Stimulated activated naive CD8-positive, alpha-beta T cell treated with anti-CD3 and anti-CD28 coated beads, Interleukin-15, amount 100 ng/mL, for 72 hours (primary cell): ENCODE measurements at regions not wholly inside any gene's neighbourhood (a gene's known extent, or its start where the extent isn't known, plus 50 kb on each side); places are given as distances from the start of the nearest gene placed in this dataset.
"Not testable (repeated sequence)": the region's sequence is repeated elsewhere in the genome, so short reads cannot be mapped to it uniquely, and the experiment has no call there.

Experiments
- ATAC-seq: fragments of 150-1000 bp; cut with Tn5 transposase; 2 replicates; pipeline ENCODE4 v1.10.0; 2021; ENCODE audit warnings: mild to moderate bottlenecking, moderate library complexity
- DNase-seq, 2 donors: peaks; one replicate each; pipeline ENCODE4 v3.0.0; 2021 to 2022
- H3K27ac Mint-ChIP-seq, 2 donors: one replicate each; pipeline ENCODE4 v1.8.0; 2022; ENCODE audit warnings: mild to moderate bottlenecking in 2 of 2, mixed read lengths in 2 of 2, moderate library complexity in 2 of 2
- H3K27me3 Mint-ChIP-seq: one replicate; pipeline ENCODE4 v1.8.0; 2022; ENCODE audit warnings: mixed read lengths
- H3K4me1 Mint-ChIP-seq: one replicate; pipeline ENCODE4 v1.8.0; 2022; ENCODE audit warnings: mild to moderate bottlenecking, mixed read lengths
- H3K4me3 Mint-ChIP-seq, 2 donors: one replicate each; pipeline ENCODE4 v1.8.0; 2022; ENCODE audit warnings: mild to moderate bottlenecking in 2 of 2, mixed read lengths in 2 of 2, moderate library complexity in 1 of 2
- H3K9me3 Mint-ChIP-seq, 2 donors: one replicate each; pipeline ENCODE4 v1.8.0; 2022; ENCODE audit warnings: mixed read lengths in 2 of 2

DNA sequence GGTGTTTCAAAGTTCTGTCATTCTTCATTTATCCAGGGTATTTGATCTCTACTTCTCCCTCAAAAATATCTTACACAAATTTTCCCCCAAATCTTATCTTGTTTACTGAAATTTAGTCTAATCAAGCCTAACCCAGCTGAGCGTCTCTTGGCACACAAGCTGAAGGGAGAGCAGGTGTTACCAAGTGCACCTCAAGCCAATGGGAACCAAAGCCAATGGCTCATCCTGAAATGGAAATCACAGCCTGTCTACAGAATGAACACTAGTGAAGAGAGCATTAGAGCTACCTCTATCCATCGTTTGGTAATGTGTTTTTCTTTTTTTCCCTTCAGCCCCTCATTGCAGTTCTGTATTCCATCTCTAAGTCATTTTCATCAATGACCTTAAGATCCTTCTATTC lies 1350.8 kb downstream of the OLFM4 start:
- H3K4me1 Mint-ChIP-seq = no peaks in the 10 kb centered on the region
- DNase-seq (no peak), ATAC-seq (no peak)
- H3K27me3 Mint-ChIP-seq = no peaks in the 10 kb centered on the region
- no peak overlapping the region for H3K4me3 Mint-ChIP-seq
- peaks cover 13 to 34% of the 10 kb centered on the region in 2 donors for H3K9me3 Mint-ChIP-seq
- H3K27ac Mint-ChIP-seq = no peak overlapping the region

DNA sequence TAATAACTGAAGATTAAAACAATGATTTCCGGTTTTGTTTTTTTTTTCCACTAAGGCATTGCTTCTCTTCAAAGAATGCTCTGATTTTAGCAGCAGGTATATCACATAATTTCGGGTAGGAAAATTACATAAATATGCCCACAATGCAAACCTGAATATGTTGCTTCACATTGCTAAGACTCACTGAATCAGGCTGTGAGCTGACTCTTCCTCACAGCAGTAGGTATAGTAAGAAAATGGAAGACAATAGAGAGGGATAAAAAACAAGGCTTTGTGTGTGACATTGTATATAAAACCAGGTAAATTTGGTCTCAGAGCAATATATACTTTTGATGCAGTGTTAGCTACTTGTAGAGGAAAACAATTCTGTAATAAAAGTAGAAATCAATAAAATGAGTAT lies 1355.0 kb downstream of the OLFM4 start:
- Mint-ChIP-seq H3K4me1 (no peaks in the 10 kb centered on the region), H3K4me3 (no peak overlapping the region), H3K27ac (no peak overlapping the region), H3K27me3 (no peaks in the 10 kb centered on the region), H3K9me3 (peaks cover 15 to 19% of the 10 kb centered on the region in 2 donors)
- no peak for ATAC-seq
- no peak for DNase-seq

DNA sequence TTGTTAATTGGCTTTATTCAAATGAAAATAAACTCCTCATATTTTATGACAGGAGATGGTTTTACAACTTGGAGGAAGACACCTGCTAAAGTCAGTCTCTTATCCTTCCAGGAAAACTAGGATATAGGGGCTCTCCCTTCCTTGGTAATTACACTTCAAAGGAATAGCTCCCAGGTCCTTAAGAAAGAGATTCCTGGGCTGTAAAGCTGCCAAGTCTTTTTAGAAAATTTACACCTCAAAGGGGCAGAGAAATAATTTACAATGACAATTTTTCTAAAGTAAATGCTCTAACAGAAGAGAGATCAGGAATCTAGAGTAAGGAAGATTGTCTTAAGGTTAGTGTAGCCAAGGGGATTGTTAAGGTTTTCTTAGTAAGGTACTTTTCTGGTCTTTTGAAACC lies 1359.0 kb downstream of the OLFM4 start:
- DNase-seq (no peak), ATAC-seq (no peak)
- Mint-ChIP-seq H3K4me3 (no peak overlapping the region), H3K27ac (no peak overlapping the region), H3K27me3 (no peaks in the 10 kb centered on the region), H3K9me3 (peaks cover 5 to 21% of the 10 kb centered on the region in 2 donors), H3K4me1 (no peaks in the 10 kb centered on the region)

DNA sequence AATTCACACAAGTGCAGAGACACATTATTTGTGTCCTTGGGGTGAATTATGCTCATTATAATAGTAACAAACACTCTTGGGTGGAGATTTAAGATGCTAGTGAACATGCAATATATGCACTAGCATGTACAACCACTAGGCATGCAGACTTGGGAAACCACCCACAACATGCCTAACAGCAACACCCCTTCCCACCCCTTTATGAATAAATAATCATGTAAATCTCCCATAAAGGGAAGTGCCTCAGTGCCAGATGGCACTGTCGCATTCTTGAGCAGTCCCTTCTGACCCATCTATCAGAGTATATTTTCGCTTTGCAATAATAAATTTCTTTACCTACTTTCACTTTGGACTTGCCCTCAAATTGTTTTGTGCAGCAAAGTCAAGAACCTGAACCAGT lies 1362.2 kb downstream of the OLFM4 start:
- no peak overlapping the region for H3K27ac Mint-ChIP-seq
- ATAC-seq (no peak), DNase-seq (no peak)
- no peaks in the 10 kb centered on the region for H3K27me3 Mint-ChIP-seq
- H3K4me3 Mint-ChIP-seq = no peak overlapping the region
- no peaks in the 10 kb centered on the region for H3K4me1 Mint-ChIP-seq
- H3K9me3 Mint-ChIP-seq = peaks cover 9 to 13% of the 10 kb centered on the region in 2 donors

DNA sequence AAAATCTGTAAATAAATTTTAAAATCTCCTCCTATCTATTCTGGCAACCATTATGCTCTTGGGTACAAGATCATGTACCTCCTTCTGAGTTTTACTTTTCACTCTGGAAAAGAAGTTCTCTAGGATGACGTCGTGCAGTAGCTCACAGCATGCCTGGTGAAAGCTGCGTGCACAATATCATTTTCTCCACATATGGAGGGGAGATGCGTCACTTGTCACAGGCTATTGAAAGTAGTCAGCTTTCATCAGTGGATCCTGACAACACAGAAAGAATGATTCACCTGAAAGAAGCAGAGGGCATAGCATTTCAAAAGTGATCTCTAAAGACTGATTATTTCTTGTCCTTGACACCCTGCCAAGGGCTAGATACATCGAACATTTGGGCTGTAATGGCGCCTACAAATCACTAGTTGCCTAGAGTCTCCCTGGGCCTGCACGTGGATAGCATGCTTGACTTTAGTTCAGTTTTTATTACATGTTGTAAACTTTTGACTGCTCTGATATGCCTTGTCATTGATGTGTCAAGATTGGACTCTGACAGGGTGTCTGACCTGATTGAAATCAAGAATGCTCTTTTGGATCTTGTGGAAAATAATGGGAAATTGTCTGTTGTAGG lies 1365.6 kb downstream of the OLFM4 start:
- no peak overlapping the region for H3K27ac Mint-ChIP-seq
- H3K4me1 Mint-ChIP-seq = no peaks in the 10 kb centered on the region
- no peak overlapping the region for H3K4me3 Mint-ChIP-seq
- DNase-seq (no peak), ATAC-seq (no peak)
- no peaks in the 10 kb centered on the region for H3K27me3 Mint-ChIP-seq
- H3K9me3 Mint-ChIP-seq = peaks cover 7 to 15% of the 10 kb centered on the region in 2 donors

DNA sequence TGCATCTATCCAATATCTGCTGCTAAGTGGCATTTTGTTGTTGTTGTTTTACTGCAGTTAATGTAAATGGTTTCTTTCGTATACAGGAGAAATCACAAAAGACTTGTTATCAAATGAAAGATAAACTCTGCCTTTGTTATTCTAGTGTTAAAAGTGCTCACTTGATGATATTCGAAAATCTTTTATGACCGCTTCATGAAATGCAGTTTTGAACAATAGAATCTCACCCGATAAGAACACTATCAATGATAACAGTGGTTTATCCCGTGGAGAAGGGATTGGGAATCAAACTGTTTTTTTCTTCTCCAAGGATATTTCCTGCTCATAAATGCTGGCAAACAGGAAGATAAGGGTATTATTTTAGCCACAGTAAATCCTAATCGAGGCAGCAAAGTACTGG lies 1366.3 kb downstream of the OLFM4 start:
- Mint-ChIP-seq H3K27me3 (no peaks in the 10 kb centered on the region), H3K27ac (no peak overlapping the region), H3K9me3 (peaks cover 5 to 18% of the 10 kb centered on the region in 2 donors), H3K4me1 (no peaks in the 10 kb centered on the region), H3K4me3 (no peak overlapping the region)
- DNase-seq = no peak
- ATAC-seq = no peak

DNA sequence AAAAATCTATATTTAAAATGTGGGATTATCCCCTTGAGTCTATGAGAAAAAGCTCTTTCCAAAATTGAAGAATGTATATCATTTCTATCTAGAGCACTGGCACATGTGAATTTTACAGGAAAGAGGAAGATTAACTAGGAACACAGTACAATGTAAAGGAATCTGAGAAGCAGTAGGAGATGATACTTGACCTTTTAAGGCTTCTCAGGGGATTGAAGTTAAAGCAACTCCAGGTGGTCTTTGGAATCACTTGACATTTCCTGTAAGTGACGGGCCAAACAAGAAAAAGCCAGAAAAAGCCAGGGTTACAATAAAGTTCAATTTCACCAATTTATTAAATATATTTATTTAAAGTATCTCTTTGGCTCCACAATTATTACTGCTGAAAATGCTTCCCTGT lies 1373.9 kb downstream of the OLFM4 start:
- no peak for ATAC-seq
- DNase-seq = no peak
- Mint-ChIP-seq H3K9me3 (peaks cover 0 to 24% of the 10 kb centered on the region in 2 donors), H3K27ac (no peak overlapping the region), H3K4me3 (no peak overlapping the region), H3K4me1 (no peaks in the 10 kb centered on the region), H3K27me3 (no peaks in the 10 kb centered on the region)

DNA sequence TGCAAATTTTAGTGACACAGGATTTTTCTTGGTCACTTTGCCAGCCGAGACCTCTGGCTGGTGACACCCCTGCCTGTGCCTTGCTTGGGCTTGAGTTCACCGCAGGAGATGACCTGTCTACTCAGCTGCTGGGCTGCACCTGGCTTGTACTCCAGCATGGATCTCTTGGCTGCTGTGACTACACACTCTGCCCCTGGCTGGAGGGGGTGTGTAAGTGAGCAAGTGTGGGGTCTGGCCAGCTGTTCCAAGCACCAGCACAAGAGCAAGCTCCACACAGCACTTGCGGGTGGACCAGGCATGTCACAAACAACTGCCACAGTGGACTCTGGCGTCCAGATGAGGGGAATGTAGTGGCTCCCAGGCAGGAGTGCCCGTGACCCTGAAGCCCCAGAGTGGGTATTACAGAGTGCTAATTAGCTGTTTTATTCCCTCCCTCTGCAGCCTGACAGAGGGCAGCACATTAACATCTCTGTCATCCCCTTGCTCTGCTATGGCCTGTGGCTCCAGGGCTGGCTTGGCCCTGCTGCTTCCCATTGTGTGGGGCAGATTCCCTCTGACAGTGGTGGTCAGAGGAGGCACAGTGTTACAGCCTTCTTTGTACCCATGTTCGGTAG lies 1387.2 kb downstream of the OLFM4 start:
- peaks cover 4 to 11% of the 10 kb centered on the region in 2 donors for H3K9me3 Mint-ChIP-seq
- DNase-seq (no peak), ATAC-seq (no peak)
- no peak overlapping the region for H3K4me3 Mint-ChIP-seq
- no peak overlapping the region for H3K27ac Mint-ChIP-seq
- no peaks in the 10 kb centered on the region for H3K27me3 Mint-ChIP-seq
- H3K4me1 Mint-ChIP-seq = no peaks in the 10 kb centered on the region

DNA sequence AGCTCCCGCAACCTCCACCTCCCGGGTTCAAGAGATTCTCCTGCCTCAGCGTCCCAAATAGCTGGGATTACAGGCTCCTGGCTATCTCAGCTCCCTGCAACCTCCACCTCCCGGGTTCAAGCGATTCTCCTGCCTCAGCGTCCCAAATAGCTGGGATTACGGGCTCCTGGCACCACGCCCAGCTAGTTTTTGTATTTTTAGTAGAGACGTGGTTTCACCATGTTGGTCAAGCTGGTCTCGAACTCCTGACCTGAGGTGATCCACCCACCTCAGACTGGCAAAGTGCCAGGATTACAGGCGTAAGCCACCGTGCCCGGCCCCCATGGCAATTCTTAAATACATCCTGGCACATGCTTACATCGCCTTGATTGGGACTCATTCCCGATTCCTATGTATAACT lies 1394.3 kb downstream of the OLFM4 start:
- ATAC-seq, H3K27me3 Mint-ChIP-seq, H3K4me3 Mint-ChIP-seq, DNase-seq, H3K4me1 Mint-ChIP-seq: not testable (repeated sequence)
- peaks cover 10 to 19% of the 10 kb centered on the region in 2 donors for H3K9me3 Mint-ChIP-seq
- H3K27ac Mint-ChIP-seq = peak overlapping the region in 1 of 2 donors; percentile 80

DNA sequence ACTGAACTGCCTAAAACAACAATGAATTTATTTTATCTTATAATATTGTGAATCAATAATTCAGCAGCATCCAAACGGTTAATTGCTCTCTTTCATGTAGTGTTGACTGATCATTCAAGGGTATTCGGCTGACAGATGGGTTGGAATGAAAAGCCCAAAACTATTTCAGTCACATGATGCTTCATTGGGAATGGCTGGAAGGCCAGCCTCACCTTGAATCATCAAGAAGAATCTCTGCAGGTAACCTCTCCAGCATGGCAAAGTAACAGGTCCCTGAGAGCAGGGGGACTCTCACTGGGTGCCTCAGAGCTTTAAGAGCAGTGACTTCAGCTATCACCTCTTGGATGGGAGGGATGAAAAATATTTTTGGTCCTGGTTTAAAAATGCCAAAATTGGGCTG lies 1395.7 kb downstream of the OLFM4 start:
- peaks cover 16 to 19% of the 10 kb centered on the region in 2 donors for H3K9me3 Mint-ChIP-seq
- no peaks in the 10 kb centered on the region for H3K27me3 Mint-ChIP-seq
- DNase-seq (no peak), ATAC-seq (no peak)
- H3K4me1 Mint-ChIP-seq = no peaks in the 10 kb centered on the region
- H3K4me3 Mint-ChIP-seq = no peak overlapping the region
- H3K27ac Mint-ChIP-seq = no peak overlapping the region

DNA sequence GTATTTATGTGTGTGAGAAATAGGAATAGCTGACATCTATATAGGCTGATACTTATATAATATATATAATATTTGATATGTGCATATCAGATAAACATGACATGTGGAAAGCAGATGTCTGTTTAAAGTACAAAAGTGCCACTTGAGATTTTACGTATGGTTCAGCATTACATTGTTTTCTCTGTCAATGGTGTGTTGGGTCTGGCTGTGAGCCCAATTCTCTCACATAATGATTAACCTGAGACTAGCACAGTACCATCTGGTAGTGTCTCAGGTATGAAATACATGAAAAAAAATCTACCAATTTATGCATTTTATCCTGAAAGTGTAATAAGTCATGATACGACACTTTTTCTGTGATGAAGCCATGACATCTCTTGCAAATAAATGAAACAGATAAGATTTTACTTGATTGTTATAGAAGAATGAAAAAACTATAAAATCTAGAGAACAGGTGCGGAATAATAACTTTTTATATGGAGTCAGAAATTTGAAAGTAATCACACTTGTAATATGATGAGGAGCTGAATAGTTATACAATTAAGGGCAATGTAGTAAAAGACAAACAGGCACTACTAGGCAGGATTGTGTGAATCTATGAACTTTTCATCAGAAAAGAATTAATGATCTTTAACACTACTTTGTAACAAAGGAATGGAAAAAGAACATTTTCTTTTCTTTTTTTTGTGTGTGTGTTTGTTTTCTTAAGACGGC lies 1405.0 kb downstream of the OLFM4 start:
- Mint-ChIP-seq H3K27me3 (no peaks in the 10 kb centered on the region), H3K9me3 (peaks cover 7 to 16% of the 10 kb centered on the region in 2 donors), H3K4me1 (no peaks in the 10 kb centered on the region), H3K4me3 (no peak overlapping the region), H3K27ac (no peak overlapping the region)
- ATAC-seq = no peak
- DNase-seq = no peak

DNA sequence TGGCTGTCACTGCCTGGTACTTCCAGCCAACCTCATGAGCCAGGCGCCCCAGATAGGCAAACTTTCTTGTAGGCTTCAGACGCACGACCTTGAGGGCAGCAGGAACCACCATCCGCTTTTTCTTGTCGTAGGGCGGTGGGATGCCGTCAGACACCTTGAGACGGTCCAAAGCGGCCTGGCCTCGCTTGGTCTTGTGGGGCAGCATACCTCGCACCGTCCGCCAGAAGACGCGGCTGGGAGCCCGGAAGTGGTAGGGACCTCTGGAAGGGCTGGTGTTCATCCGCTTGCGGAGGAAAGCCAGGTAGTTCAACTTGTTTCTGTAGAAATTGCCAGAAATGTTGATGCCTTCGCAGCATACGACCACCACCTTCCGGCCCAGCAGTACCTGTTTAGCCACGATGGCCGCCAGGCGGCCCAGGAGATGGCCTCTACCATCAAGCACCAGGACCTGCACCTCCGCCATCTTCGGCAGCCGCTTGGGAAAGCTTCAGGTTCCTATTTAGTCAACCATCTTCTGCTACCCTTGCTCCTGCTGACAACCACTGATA lies 1412.3 kb downstream of the OLFM4 start:
- not testable (repeated sequence) for H3K4me1 Mint-ChIP-seq, H3K4me3 Mint-ChIP-seq, DNase-seq, H3K27me3 Mint-ChIP-seq, ATAC-seq, H3K27ac Mint-ChIP-seq
- H3K9me3 Mint-ChIP-seq = peaks cover 16 to 26% of the 10 kb centered on the region in 2 donors

DNA sequence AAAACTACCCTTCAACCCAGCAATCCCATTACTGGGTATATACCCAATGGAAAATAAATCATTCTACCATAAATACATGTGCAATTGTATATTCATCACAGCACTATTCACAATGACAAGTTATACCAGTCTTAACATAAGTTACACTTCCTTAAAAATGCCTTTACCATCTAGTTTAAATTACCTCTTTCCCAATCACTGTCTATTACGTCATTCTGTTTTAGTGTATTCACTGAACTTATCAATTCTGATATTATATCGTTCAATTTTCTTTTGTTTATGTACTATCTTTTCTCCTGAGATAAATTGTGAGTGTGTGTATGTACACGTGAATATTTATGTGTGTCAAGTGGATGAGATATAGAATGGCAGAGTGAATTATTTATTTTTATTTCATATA lies 1416.8 kb downstream of the OLFM4 start:
- Mint-ChIP-seq H3K27ac (no peak overlapping the region), H3K9me3 (peaks cover 9 to 16% of the 10 kb centered on the region in 2 donors), H3K27me3 (no peaks in the 10 kb centered on the region), H3K4me3 (no peak overlapping the region), H3K4me1 (no peaks in the 10 kb centered on the region)
- ATAC-seq (no peak), DNase-seq (no peak)

DNA sequence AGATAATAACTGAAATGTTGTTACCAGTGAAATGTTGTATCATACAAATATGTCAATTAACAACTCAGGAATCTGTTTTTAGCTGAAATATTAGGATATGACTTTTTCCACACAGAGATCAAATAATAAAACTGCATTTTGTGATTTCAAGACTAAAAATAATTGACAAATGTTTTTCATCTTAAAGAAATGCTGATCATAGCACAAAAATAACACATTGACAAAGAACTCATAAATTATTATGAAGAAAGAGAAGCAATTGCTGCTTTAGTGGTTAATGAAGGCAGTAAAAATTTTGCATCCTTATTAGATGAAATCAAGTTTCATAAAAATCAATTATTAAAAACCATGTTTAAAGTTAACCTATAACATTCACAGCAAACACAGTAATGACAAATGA lies 1417.3 kb downstream of the OLFM4 start:
- no peak for ATAC-seq
- peaks cover 9 to 16% of the 10 kb centered on the region in 2 donors for H3K9me3 Mint-ChIP-seq
- no peak overlapping the region for H3K27ac Mint-ChIP-seq
- H3K27me3 Mint-ChIP-seq = no peaks in the 10 kb centered on the region
- H3K4me3 Mint-ChIP-seq = no peak overlapping the region
- H3K4me1 Mint-ChIP-seq = no peaks in the 10 kb centered on the region
- no peak for DNase-seq

DNA sequence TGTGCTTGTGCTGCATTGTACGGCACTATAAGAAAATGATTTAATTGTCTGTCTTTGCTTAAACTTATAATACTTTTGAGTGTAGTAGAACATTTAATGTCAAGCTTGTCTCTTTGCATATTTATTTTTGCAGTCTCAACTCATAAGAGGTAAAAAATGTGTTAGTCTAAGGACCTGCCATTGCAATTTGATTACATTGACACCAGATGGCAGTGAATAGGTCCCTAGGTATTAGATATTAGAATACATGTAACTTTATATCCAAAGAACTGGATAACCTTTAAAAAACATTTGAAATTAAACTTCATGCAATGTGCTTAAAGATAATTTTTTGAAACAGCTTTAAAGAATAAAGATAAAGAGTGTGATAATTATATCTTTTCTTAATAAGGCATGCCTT lies 1421.3 kb downstream of the OLFM4 start:
- Mint-ChIP-seq H3K4me3 (no peak overlapping the region), H3K4me1 (no peaks in the 10 kb centered on the region), H3K27me3 (no peaks in the 10 kb centered on the region), H3K9me3 (peaks cover 18 to 27% of the 10 kb centered on the region in 2 donors), H3K27ac (no peak overlapping the region)
- ATAC-seq (no peak), DNase-seq (no peak)

DNA sequence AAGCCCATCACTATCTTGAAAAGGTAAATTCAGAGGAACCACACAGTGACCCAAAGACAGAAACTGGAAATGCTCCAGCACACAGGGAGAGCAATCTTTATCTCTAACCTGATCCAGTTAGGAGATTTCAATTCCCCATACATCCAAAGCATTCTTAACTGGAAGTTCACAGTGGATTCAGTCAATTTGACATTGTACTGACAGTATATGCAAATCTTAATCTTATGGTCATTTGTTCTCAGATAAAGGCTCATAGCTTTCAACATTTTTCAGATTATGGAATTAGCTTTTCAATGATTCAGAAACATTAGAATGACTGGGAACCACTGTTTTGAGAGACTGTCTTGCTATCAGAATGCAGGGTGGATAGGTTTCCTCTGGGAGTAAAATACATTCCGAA lies 1455.6 kb downstream of the OLFM4 start:
- H3K27ac Mint-ChIP-seq = no peak overlapping the region
- ATAC-seq = no peak

More for the DNA sequence above, 1455.6 kb downstream of the OLFM4 start:
- no peaks in the 10 kb centered on the region for H3K27me3 Mint-ChIP-seq
- no peak overlapping the region for H3K4me3 Mint-ChIP-seq
- peaks cover 0 to 17% of the 10 kb centered on the region in 2 donors for H3K9me3 Mint-ChIP-seq
- no peak for DNase-seq
- no peaks in the 10 kb centered on the region for H3K4me1 Mint-ChIP-seq
